NCI-H524 treated with DMSO at 0.1 percent for 48 hours (cell line): ENCODE measurements at regions not wholly inside any gene's neighbourhood (a gene's known extent, or its start where the extent isn't known, plus 50 kb on each side); places are given as distances from the start of the nearest gene placed in this dataset.

Source experiments
- DNase-seq: peaks from one replicate; lab custom pipeline; 2025; lab: John Stamatoyannopoulos, UW

DNA sequence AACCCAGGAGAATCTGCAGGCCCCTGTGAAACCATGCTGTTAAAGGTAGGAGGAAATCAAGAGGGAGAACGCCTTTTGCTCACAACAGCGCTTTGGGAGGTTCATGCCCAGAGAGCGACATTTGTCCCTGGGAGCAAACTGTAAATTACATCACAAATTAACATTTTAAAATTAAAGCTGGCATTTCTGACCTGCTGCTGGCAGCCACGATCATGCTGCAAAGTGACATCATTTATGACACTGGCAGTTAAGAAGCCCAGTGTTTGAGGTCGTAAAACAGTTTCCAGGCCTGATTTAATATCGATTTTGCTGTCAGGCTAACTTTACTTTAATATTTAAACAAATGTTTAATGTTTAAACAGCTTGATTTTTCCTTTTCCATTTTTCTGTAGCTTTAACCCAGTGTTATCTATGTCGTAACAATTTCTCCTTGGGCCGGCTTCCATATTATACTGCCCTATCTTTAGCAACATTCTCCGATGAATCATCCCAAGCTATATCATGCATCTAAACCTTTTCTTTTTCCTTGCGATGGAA is 86.5 kb upstream of the NPVF start:
- DNase-seq = no peak

DNA sequence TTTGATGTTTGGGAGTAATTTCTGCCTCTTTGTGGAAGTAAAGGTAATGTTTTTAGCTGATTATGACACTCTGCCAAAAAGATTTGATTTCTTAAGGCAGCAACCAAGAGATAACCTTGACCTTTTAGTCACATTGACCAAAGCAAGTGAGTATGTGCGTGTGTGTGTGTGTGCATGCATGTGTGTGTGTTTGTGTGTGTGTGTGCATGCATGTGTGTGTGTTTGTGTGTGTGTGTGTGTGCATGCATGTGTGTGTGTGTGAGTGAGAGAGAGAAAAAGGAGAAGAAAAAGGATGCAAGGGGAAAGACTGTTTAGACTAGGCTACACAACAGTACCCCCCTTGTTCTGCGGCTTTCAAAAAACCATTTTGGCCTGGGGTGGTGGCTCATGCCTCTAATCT is 88.1 kb upstream of the NPVF start:
- DNase-seq = no peak

DNA sequence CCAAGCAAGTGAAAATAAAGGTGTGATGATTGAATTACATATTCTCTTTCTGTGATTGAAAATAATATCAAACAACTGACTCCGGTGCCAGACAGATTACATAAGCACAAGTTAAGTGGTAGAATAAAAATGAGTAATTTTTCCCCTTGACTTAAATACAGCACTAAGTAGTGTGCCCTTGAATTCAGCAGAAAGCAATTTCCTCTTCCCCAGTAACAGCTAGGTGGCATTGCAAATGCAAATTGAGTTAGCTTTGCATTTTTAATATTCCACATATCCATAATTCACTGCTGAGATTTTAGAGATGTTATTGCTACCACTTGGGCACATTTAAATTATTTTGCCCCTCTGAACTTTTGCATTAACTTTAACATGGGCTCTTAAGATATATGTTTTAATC is 89.8 kb upstream of the NPVF start:
- no peak for DNase-seq

DNA sequence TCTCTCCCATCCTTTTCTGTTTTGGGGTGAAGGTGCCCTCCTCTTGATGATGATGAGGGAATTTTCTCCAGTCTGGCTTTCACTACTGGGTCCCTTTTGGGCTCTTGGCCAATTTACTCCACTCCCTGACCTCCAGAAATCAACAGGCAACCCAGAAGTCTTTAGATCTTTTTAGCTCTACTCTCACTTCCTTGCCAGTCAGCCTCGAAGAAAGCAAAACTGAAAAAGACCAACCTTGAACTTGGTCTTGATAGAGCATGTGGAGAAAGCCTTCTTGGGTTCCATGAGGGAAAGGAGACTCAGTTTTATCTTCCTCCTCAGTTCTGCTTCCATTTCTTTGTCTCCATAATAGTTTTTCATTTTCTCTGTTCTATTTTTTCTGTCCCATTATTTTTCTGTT is 91.4 kb upstream of the NPVF start:
- DNase-seq = no peak

DNA sequence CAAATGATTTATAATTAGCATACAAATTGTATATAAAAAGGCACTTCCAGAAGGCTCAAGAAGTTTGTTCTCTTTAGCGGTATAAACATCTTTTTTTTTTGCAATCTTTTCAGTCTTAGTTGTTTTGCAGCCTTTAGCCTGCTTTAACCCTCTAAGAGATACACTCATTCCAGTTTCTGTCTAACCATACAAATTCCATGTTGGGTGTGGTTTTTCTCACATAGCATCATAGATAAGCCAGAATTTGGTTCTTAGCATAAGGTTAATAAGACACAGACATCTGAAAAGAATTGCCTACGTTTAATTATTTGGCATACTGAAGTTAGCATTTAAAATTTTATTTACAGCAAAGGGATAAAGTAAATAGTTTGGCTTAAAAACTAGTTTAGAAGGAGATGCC is 92.5 kb upstream of the NPVF start:
- DNase-seq = no peak

DNA sequence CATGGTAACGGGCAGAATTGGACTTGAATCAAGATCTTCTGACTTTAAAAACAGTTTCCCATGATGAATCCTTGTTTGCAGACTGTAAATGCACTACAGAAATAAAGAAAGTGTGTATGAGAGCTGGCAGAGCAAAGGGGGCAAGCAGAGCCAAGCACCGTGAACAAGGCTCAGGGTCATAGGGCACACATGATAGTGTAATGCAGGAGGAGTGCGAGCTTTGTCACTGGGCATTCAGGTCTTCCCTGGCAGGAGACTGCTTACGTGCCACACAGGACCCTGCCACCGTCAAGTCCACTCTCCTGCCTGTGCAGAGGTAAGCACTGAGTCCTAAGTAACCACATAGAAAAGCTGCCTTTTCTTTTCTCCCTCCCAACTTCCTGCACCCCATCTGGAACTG is 93.1 kb upstream of the NPVF start:
- DNase-seq = no peak

DNA sequence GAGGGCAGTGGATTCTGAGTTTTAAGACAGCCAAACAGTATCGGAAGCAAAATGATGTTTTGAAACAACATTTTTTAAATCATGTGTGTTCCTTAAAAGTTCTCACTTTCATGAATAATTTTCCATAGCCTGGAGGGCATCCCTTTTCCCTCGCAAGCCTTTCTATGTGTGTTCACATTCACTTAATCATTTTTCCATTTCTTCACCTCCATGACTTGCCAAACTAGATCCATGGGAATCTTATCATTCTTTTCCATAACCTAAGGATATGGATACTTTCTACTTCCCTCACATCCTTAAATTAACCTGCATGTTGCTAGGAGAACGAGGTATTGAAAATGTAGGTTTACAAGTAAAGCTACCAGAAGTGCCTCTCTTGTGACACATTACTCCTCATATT is 94.2 kb upstream of the NPVF start:
- no peak for DNase-seq

DNA sequence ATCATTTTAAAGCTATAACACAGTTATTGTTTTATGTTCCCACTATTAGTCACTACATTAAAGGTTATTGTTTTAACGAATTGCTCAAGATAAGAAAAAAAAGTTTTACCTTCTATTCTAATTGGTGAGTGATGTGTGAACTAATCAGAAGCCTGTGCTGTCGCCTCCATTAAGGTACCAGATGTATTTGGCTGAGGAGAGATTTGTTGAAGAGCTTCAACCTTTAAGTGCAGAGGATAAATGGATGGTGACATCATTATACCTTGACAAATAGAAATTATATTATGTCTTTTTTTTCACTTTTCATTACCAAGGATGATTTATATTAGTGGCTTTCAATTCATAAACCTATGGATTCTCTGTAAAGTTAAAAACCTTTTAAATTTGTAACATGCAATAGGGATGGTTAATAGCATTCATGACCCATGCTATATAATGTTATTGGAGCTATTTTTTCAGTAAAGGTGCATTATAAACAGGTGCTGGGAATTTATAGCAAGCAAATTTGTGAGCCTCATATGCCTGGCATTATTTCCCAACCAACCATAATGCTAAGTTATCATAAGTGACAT is 97.0 kb upstream of the NPVF start:
- no peak for DNase-seq

DNA sequence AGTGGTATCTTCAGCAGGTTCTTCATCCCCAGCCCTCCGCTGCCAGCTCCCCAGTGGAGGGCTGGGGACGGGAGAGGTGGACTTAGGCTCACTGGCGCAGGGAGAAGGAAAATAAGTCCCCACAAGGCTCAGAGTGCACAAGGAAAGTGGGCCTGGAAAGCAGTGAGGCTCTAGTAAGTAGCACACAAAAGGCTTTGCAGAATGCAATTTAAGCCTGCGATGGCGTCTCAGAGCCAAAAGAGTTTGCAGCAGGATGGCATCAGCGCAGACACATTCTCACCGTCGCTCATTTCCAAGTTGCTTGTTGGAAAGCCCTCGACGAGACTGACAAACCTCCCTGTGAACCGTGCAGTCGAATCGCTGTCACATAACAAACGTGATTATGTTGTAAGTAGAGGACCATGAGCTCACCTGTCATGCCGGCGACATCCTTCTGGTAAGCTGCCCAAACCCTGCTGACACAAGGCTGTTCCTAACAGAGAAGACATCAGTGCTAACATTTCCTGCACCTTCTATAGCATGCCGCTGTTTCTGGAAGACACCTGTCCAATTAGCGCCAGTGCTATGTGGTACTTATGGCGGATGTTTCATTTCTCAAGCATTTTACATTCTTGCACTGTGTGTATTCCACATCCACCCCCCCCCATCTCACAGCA is 98.3 kb upstream of the NPVF start:
- DNase-seq = no peak

DNA sequence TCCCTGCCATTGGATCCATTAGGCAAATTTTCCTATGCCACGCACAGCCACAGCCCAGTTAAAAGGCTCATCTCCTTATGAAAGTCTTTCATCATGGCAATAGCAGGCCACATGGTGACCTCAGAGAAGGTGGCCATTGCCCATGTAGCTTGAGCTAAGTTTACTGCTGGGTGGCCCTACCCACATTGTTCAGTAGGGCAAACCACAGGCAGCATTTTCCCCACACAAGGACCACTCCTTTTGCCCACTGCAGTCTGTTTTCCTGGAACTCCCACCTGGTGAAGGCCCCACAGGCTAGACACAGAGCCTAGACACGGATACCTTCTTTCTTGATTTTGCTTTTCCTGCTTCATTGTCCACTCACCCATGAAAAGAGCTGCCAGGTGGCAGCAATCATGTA is 101.5 kb upstream of the NPVF start:
- DNase-seq = no peak

DNA sequence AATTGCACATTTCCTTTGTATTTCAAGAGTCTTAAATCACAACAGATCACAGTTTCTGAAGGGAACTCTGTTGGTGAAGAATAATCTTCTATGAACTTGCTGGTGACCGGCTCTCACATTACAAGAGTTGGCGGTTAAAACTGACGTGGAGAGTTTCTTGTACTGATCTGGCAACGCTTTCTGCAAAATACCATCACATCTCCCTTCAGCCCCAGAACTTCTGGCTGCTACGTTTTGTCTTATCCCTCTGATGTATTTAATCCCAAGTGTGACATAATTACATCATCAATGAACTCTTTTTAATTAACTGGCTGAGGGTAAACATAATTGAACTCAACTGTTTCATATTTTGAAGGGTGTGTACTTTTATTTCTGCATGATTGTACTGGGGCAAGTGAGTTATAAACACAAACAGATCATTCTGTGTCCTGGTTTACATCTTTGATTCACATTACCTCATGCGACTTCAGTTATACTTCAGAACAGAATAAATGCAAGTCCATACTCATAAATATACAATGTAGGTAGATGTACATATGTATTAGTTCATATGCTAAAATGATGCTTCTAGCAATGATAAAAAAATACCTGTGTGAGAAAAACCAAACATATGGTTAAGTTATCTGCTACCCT is 105.1 kb upstream of the NPVF start:
- no peak for DNase-seq

DNA sequence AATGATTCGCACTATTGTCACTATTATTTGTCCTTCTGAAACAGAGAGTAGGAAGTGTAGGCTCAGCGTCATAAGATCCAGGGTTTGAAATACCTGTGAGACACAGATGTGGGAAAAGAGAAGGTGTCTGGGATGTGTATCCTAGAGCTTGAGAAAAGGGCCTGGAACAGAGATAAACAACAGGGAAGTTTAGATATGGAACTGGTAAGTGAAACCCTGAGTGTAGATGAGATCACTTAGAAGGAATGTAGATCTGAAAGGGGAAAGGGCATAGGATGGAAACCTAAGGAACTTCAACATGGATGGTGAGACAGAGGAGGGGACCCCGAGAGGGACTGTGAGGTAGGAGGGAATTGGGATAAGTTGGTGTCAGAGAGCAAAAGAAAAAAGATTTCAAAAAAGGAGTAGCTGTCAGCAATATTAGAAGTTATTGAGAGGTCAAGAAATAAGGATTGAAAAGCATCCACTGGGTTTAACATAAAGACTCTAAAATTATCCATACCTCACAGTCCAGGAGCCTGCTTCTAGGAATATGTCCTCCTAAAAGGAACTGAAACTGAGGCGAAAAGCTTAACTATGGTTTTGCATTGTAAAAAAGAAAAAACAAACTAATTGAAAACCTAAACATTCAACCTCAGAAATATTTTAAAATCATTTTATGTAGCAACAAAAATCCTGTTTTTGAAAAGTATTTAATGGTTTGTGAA is 119.2 kb upstream of the NPVF start:
- no peak for DNase-seq

DNA sequence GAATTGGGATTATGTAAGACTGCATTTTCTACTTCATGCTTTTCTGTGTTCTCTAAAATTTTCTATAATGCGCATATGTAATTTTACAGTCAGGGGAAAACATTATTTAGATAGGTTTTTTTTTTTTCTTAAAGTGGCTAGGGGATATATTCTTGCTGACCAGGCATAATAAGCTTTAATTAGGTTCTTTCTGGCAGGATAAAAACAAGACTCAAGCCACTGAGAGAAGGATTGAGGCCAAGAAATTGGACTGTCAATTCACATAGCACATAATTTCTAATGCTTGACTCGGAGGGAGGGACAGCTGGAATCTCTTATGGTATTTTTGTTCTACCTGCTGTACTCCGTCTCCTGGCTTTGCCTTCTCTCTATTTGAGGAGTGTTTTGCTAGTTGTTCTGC is 119.8 kb upstream of the NPVF start:
- no peak for DNase-seq

DNA sequence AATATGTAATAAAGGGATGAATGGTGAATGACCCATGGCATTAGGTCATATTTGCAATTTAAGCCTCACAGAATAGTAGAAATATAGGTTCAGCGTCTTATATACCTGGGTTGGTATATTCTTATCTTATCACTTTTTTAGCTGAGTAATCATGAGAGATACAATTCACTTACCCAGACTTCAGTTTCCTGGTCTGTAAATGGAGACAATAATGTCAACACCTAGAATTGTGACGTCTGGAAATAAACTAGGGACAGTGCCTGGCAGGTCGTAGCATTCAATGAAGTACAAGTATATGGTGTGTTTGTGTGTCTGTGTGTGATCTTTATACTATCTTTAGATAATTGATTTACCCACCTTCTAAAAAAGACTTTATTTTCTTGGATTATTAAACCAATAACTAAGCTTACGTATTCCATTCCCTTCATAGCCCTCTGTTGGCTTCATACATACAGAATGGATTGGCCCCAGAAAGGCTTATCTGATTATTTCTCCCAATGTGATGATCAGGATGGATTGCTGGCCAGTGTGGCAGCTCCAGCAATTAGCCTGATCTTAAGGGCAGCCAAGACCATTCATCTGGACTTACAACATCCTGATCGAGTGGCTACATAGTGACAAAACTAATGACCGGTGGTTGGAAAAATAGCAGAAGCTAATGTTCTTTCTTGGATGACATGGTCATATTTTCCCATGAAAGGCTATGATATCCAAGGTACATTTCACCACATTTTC is 121.2 kb upstream of the NPVF start:
- no peak for DNase-seq

DNA sequence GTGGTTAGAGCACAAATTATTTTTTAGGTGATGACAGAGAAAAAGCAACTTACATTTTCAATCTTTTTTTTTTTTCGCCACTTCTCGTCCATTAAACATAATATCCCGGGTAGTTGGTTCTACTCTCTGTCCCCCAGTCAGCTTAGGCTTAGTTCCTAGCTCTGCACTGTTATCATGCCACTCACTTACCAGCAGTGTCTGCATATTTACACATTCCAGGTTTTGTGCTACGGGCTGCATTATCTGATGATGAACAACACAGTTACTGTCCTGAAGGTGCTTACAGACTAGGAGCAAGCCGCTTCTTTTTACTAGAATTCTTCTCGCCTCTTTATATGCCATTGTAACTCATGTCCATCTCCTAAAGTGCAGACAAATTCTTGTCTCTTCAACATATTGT is 121.8 kb upstream of the NPVF start:
- no peak for DNase-seq

DNA sequence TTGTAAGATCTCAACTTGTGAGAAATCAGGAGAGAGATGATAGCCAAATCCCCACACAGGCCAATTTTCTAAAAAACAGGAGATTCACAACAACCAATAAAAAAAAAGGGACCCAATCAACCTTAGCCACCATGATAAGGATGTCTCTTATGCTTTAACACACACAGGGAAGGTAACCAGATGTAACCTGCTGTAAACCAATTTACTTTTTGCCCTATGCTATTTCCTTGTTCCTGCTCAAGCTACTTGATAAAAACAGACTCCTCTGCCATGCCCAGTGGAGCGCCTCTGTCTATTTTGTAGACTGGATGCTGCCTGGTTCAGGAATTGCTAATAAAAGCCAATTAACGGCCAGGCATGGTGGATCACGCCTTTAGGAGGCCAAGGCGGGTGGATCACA is 123.5 kb upstream of the NPVF start:
- no peak for DNase-seq

DNA sequence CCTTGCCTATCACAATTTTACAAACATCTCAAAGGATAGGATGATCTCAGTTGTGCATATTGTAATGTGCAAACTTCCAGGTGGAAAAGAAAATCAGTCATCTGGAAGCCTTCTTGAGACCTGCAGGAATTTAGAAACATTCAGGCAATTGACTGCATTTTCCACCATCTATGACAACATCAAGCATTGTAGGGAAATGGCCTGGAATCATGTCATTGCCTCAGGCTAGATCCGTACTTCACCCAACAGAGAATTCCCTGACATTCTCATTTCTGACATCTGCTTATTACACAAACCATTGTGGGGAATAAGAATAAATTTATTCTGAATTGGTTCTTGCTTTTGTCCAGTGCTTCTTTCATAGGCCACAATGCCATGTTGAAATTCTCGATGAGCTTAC is 124.9 kb upstream of the NPVF start:
- DNase-seq = no peak

DNA sequence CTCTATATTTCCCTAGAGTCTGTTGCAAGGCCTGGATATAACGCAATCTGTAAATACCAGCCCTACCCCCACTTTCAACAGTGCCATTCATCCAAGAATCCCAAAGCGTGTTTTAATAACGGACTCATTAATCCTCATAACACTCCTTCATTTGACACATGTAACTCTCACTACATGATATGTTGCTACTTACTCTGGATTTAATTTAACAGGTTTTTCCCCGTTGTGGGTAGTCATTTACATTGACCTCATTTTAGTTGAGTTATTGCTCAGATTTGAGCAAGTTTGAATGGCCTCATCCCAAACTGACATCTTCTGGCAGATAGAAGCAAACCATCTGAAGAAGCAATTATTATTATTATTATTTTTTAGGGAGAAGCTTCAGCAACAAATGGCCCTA is 125.4 kb upstream of the NPVF start:
- DNase-seq = no peak

DNA sequence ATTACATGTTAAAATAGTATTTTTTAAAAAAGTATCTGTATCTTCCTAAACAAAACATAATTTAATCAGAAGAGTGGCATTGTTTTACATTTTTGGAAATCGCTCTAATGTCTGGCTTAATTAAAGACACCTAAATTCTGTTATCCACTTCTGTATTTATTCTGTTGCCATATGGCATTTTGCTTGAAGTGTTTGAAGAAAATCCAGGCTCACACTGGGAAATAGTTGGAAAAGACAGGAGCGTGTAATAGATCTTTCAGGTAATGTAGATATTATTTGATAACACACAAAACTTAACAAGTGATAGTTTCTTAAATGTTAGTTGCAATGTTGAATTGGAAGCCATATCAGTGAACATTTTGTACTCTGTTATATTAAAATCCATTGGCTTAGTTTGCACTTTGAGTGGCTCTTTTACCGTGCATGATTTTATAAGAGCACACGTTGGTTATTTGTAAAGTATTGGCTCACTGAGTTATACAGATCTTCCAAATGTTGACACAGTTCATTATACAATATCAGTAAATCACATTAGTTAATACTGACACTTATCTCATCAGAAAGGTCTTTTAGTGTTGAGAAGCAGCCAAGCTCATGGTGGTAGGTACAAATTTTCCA is 128.4 kb upstream of the NPVF start:
- DNase-seq = no peak

DNA sequence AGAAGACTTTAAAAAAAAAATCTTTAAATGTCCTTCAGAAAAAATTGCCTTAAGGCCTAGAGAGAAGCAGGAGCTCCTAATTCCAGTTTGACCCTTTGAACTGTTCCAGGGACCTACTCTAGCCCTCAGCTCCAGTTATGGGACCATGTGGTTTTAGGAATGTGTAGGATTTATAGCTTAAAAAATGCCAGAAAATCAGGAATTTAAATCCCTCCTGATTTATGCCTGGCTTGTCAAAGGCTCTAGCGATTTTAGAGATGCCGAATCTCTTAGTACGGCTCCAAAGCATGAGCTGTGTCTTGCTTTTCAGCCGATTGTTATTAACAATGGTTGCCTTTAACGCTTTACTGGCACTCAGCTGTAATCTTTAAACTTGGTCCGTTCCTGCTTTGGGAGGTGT is 130.6 kb upstream of the NPVF start:
- no peak for DNase-seq

DNA sequence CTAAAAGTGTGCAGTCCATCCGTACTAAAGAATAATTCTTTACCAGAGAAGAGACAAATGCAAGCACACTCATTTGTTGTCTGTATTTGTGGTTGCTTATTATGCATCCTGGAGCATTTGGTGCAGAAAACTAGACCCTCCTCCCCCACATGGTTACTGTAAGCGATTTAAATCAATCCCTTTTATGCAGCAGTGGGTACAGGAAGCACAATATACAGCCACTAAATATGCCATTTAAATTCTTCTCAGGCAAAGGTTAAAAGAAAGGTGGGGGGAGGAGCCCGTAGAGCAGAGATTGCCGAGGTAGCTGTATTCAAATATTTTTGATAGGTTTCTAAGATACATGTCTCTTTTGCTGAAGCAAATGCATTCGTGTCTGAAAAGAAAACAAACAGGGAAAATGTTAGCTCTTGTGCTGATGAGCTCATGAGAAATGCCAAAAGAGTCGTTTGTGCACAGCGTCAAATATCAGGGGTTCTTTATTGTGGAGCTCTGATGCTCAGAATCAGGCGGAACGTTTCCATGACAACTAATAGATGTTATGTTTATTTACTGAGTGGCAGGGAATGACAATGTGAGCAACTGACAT is 131.3 kb upstream of the NPVF start:
- DNase-seq = no peak

DNA sequence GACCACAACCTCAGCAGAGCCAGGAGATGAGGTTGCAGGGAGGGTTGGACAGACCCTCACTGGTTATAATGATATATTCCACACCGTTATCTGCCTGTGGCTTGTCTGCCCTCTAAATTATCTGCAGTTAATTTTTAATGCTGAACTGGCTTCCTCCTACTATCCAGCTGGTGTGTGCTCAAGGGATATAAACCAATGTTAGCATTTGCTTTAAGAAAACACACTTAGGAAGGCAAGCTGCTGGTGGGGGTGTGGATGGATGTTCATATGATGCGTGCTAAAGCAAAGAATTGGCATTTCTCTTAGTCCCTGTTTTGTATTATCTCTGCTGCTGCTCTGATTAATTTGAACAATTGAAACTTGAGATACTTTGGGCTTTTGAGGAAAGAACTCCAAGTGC is 132.2 kb upstream of the NPVF start:
- no peak for DNase-seq
